ENCODE measurements at regions not wholly inside any gene's neighbourhood (a gene's known extent, or its start where the extent isn't known, plus 50 kb on each side); places are given as distances from the start of the nearest gene placed in this dataset.

GRCh38 chr20:58137651-58138265 lies 90.7 kb downstream of the ANKRD60 start:
- no peak for TF ChIP-seq POLR2A (IDR thresholded peaks at IDR 0.05)
- TF ChIP-seq, protein P1, sequence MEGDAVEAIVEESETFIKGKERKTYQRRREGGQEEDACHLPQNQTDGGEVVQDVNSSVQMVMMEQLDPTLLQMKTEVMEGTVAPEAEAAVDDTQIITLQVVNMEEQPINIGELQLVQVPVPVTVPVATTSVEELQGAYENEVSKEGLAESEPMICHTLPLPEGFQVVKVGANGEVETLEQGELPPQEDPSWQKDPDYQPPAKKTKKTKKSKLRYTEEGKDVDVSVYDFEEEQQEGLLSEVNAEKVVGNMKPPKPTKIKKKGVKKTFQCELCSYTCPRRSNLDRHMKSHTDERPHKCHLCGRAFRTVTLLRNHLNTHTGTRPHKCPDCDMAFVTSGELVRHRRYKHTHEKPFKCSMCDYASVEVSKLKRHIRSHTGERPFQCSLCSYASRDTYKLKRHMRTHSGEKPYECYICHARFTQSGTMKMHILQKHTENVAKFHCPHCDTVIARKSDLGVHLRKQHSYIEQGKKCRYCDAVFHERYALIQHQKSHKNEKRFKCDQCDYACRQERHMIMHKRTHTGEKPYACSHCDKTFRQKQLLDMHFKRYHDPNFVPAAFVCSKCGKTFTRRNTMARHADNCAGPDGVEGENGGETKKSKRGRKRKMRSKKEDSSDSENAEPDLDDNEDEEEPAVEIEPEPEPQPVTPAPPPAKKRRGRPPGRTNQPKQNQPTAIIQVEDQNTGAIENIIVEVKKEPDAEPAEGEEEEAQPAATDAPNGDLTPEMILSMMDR (IDR thresholded peaks at IDR 0.05), result no peak
- TF ChIP-seq POLR2AphosphoS5 (IDR thresholded peaks at IDR 0.05), result no peak
- TF ChIP-seq EP300 (IDR thresholded peaks at IDR 0.05), result no peak
